Activated CD8-positive, alpha-beta T cell treated with anti-CD3 and anti-CD28 coated beads for 36 hours (primary cell): ENCODE measurements at regions not wholly inside any gene's neighbourhood (a gene's known extent, or its start where the extent isn't known, plus 50 kb on each side); places are given as distances from the start of the nearest gene placed in this dataset.
"Not testable (repeated sequence)": the region's sequence is repeated elsewhere in the genome, so short reads cannot be mapped to it uniquely, and the experiment has no call there.

Experiments used
- ATAC-seq: fragments of 200-7000 bp; cut with Tn5 transposase; one replicate; pipeline ENCODE4 v1.10.0; 2021; ENCODE audit warnings: mild to moderate bottlenecking, moderate library complexity
- CTCF ChIA-PET: fragments of 350-600 bp; sonication (Branson Sonifier 250); formaldehyde crosslinking; loops from one replicate; lab custom pipeline; 2021; ENCODE audit warnings: antibody characterized with exemption; lab: Charles Lee
- POLR2A ChIA-PET: fragments of 350-600 bp; sonication (Branson Sonifier 250); formaldehyde crosslinking; loops from one replicate; lab custom pipeline; 2021; ENCODE audit warnings: antibody characterized with exemption; lab: Charles Lee
- DNase-seq: peaks from one replicate; pipeline ENCODE4 v3.0.0-alpha.2; 2020
- H3K27ac Mint-ChIP-seq: one replicate; pipeline ENCODE4 v1.8.0; 2021; ENCODE audit warnings: mild to moderate bottlenecking, mixed read lengths
- H3K27me3 Mint-ChIP-seq: one replicate; pipeline ENCODE4 v1.8.0; 2021; ENCODE audit warnings: mixed read lengths
- H3K36me3 Mint-ChIP-seq: one replicate; pipeline ENCODE4 v1.8.0; 2021; ENCODE audit warnings: low read depth, mixed read lengths
- H3K4me1 Mint-ChIP-seq: one replicate; pipeline ENCODE4 v1.8.0; 2021; ENCODE audit warnings: low read depth, mixed read lengths
- H3K4me3 Mint-ChIP-seq: one replicate; pipeline ENCODE4 v1.8.0; 2021; ENCODE audit warnings: mild to moderate bottlenecking, moderate library complexity, mixed read lengths
- H3K9me3 Mint-ChIP-seq: one replicate; pipeline ENCODE4 v1.8.0; 2021; ENCODE audit warnings: mixed read lengths
- CTCF ChIP-seq: fragments of 200-600 bp; IDR thresholded peaks from one replicate; pipeline ENCODE4 v1.8.0; 2022; ENCODE audit warnings: antibody characterized with exemption, mild to moderate bottlenecking
- intact Hi-C: fragments of 100-400 bp; cut with micrococcal nuclease; formaldehyde crosslinking; loops from one replicate; pipeline ENCODE4 v1.10.0; 2022

GRCh38 chr20:51926670-51927305 is 124.5 kb upstream of the SALL4 start:
- peaks cover 3% of the 10 kb centered on the region for H3K27me3 Mint-ChIP-seq
- no peaks in the 10 kb centered on the region for H3K36me3 Mint-ChIP-seq
- CTCF ChIA-PET: no interaction called here
- DNase-seq (no peak), ATAC-seq (no peak)
- no peak overlapping the region for H3K27ac Mint-ChIP-seq
- TF ChIP-seq CTCF: no peak
- no peak overlapping the region for H3K4me3 Mint-ChIP-seq
- intact Hi-C loops: no loop called here
- POLR2A ChIA-PET: no interaction called here
- H3K4me1 Mint-ChIP-seq: no peaks in the 10 kb centered on the region
- H3K9me3 Mint-ChIP-seq: no peaks in the 10 kb centered on the region

GRCh38 chr20:51924509-51924908 is 122.2 kb upstream of the SALL4 start:
- no peak for TF ChIP-seq CTCF
- H3K27me3 Mint-ChIP-seq: peaks cover 3% of the 10 kb centered on the region
- H3K9me3 Mint-ChIP-seq: no peaks in the 10 kb centered on the region
- ATAC-seq (no peak), DNase-seq (no peak)
- H3K4me1 Mint-ChIP-seq: no peaks in the 10 kb centered on the region
- ChIA-PET POLR2A (no interaction called here), CTCF (no interaction called here)
- no peak overlapping the region for H3K4me3 Mint-ChIP-seq
- H3K27ac Mint-ChIP-seq: no peak overlapping the region
- intact Hi-C loops: no loop called here
- no peaks in the 10 kb centered on the region for H3K36me3 Mint-ChIP-seq

- no peaks in the 10 kb centered on the region for H3K9me3 Mint-ChIP-seq
- POLR2A ChIA-PET: no interaction called here
Measured at GRCh38 chr20:51923633-51924032, 121.3 kb upstream of the SALL4 start.

GRCh38 chr20:51922812-51923211 is 120.5 kb upstream of the SALL4 start:
- H3K27me3 Mint-ChIP-seq, H3K4me3 Mint-ChIP-seq, H3K27ac Mint-ChIP-seq, intact Hi-C loops, H3K4me1 Mint-ChIP-seq, H3K9me3 Mint-ChIP-seq, DNase-seq, POLR2A ChIA-PET, H3K36me3 Mint-ChIP-seq, ATAC-seq: not testable (repeated sequence)
- CTCF ChIA-PET: interaction anchor here (1.2 kb wide), 1 partner anchor 12 kb away, joined by 3 read pairs; no protein-coding TSS in a partner anchor

More at GRCh38 chr20:51923633-51924032, 121.3 kb upstream of the SALL4 start:
- CTCF ChIA-PET: interaction anchor here (1.2 kb wide), 1 partner anchor 11 kb away, joined by 3 read pairs; no protein-coding TSS in a partner anchor
- no peak for ATAC-seq
- H3K27me3 Mint-ChIP-seq: peaks cover 3% of the 10 kb centered on the region
- DNase-seq: no peak
- no peak for TF ChIP-seq CTCF
- no peaks in the 10 kb centered on the region for H3K36me3 Mint-ChIP-seq
- intact Hi-C loops: no loop called here
- no peaks in the 10 kb centered on the region for H3K4me1 Mint-ChIP-seq
- no peak overlapping the region for H3K27ac Mint-ChIP-seq
- no peak overlapping the region for H3K4me3 Mint-ChIP-seq

GRCh38 chr20:51918561-51918960 is 116.2 kb upstream of the SALL4 start:
- Mint-ChIP-seq H3K27me3 (no peaks in the 10 kb centered on the region), H3K4me1 (no peaks in the 10 kb centered on the region), H3K36me3 (no peaks in the 10 kb centered on the region), H3K4me3 (no peak overlapping the region), H3K9me3 (no peaks in the 10 kb centered on the region), H3K27ac (no peak overlapping the region)
- intact Hi-C loops: no loop called here
- DNase-seq: no peak
- CTCF ChIA-PET: no interaction called here
- POLR2A ChIA-PET: no interaction called here
- TF ChIP-seq CTCF: no peak
- ATAC-seq: no peak
